ENCODE measurements at regions not wholly inside any gene's neighbourhood (a gene's known extent, or its start where the extent isn't known, plus 50 kb on each side); places are given as distances from the start of the nearest gene placed in this dataset.

DNA sequence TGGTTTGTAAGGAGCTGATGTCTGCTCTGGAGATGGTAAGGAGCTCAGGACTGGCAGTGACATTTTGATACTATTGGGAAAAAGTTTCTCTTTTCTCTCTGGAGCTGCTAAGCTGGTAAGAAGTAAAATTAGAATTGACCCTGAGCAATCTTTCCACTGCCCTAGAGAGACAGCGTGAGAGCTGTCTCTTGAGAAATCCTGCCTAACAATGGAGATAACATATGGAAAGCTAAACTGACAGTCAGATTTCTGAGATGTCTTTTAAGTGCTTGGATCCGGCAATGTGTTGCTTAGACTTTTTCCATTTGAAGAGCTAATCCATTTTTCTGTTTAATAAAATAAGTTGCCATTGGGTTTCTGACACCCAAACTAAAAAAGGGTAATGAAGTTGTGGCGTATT lies 302.4 kb downstream of the KCNS3 start:
- TF ChIP-seq, protein P1, sequence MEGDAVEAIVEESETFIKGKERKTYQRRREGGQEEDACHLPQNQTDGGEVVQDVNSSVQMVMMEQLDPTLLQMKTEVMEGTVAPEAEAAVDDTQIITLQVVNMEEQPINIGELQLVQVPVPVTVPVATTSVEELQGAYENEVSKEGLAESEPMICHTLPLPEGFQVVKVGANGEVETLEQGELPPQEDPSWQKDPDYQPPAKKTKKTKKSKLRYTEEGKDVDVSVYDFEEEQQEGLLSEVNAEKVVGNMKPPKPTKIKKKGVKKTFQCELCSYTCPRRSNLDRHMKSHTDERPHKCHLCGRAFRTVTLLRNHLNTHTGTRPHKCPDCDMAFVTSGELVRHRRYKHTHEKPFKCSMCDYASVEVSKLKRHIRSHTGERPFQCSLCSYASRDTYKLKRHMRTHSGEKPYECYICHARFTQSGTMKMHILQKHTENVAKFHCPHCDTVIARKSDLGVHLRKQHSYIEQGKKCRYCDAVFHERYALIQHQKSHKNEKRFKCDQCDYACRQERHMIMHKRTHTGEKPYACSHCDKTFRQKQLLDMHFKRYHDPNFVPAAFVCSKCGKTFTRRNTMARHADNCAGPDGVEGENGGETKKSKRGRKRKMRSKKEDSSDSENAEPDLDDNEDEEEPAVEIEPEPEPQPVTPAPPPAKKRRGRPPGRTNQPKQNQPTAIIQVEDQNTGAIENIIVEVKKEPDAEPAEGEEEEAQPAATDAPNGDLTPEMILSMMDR (IDR thresholded peaks at IDR 0.05): no peak
- TF ChIP-seq POLR2A (IDR thresholded peaks at IDR 0.05): no peak
